ENCODE measurements at regions not wholly inside any gene's neighbourhood (a gene's known extent, or its start where the extent isn't known, plus 50 kb on each side); places are given as distances from the start of the nearest gene placed in this dataset.

GRCh38 chr13:106373989-106374572, 161.4 kb downstream of the EFNB2 start:
- TF ChIP-seq CTCF (IDR thresholded peaks at IDR 0.05): no peak
- TF ChIP-seq POLR2A (IDR thresholded peaks at IDR 0.05): no peak
- TF ChIP-seq EP300 (IDR thresholded peaks at IDR 0.05): no peak
